GM10266 (cell line): ENCODE measurements at regions not wholly inside any gene's neighbourhood (a gene's known extent, or its start where the extent isn't known, plus 50 kb on each side); places are given as distances from the start of the nearest gene placed in this dataset.

Source experiments
- DNase-seq: peaks from one replicate; pipeline ENCODE4 v3.0.0; 2012; ENCODE audit errors: extremely low spot score
- TF ChIP-seq, protein P1 (sequence below): IDR thresholded peaks from 2 replicates; pipeline ENCODE4 v1.5.1; 2012; ENCODE audit warnings: mild to moderate bottlenecking, low read depth; ENCODE audit not compliant: control insufficient read depth, insufficient read depth; ENCODE audit errors: missing control alignments

DNA sequence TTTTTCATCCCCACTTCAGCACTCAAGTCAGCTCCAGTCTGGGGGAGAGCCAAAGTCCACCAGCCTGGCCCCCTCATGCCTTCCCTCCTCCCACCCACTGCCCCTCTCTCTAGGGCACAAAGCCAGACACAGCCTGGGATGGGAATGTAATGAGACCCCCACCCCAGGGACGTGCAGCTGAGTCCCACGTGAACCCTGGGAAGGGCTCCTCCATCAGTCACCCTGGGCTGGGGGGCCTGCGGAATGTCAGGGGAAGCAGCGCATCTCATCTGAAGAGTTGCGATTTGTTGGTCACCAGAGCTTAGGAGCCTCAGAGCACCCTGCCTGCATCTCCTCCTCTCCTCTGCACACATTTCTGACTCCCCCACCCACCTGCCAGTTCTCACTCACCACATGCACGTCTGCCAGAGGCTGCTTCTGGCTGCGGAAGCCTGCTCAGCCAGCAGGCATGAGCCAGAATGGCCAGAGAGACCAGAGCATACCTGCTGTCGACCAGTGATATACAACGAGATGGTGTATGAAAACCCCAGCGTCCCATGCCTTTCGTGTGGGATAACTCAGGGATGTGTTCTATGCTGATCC, 167.1 kb upstream of the TOP1 start:
- TF ChIP-seq, protein P1, sequence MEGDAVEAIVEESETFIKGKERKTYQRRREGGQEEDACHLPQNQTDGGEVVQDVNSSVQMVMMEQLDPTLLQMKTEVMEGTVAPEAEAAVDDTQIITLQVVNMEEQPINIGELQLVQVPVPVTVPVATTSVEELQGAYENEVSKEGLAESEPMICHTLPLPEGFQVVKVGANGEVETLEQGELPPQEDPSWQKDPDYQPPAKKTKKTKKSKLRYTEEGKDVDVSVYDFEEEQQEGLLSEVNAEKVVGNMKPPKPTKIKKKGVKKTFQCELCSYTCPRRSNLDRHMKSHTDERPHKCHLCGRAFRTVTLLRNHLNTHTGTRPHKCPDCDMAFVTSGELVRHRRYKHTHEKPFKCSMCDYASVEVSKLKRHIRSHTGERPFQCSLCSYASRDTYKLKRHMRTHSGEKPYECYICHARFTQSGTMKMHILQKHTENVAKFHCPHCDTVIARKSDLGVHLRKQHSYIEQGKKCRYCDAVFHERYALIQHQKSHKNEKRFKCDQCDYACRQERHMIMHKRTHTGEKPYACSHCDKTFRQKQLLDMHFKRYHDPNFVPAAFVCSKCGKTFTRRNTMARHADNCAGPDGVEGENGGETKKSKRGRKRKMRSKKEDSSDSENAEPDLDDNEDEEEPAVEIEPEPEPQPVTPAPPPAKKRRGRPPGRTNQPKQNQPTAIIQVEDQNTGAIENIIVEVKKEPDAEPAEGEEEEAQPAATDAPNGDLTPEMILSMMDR = no peak
- DNase-seq = no peak

DNA sequence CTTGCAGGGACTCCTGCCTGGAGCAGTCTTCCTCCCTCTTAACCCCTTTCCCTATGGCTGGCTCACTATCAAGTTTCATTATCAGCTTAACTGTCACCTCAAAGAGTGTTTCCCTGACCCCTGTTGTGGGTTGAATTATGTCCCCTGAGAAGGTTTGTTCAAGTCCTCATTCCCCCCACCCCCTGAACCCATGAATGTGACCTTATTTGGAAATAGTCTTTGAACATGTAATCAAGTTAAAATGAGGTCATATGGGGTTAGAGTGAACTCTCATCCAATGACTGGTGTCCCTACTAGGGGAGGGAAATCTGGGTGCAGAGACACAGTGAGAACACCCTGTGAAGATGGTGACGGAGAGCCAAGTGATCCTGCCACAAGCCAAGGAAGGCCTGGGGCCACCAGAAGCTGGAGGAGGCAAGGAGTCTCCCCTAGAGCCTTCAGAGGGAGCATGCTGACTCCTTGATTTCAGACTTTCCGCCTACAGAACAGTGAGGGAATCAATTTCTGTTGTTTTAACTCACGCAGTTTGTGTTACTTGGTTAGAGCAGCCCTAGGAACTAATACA, 165.2 kb upstream of the TOP1 start:
- no peak for DNase-seq
- TF ChIP-seq, protein P1 = no peak

DNA sequence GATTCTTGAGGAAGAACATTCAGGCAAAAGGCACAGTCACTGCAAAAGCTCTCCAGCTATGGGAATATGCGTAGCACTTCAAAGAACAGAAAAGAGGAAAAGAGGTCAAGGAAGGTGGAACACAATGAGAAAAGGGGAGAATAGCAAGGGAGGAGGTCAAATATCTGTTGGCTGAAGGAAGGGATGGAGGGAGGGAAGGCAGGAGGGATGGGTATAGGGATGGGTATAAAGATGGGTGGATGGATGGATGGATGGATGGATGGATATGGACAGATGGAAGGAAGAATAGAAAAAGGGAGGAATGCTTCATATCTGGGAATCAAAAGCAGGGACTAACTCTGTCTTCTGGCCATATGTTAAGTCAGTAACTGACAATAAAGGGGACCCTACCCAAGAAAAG, 164.2 kb upstream of the TOP1 start:
- TF ChIP-seq, protein P1 = no peak
- no peak for DNase-seq

DNA sequence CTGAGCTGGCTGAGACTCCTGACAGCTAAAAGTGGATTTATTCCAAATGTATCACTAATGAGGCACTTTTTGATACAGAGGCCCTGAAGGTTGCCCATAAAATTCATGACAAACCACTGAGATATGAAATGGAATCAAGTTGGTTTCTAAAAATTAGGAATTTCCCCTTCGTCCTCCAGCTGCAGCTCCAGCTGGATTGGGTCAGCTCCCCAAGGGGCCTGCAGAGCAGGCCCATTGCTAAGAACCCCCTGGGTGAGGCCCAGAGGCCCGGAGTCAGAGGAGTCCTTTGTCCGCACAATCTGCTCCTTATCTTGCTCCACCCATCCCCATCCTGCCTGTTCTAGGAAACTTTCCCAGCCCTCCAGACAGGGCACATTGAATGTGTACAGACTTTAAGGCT, 163.5 kb upstream of the TOP1 start:
- TF ChIP-seq, protein P1 = no peak
- no peak for DNase-seq

DNA sequence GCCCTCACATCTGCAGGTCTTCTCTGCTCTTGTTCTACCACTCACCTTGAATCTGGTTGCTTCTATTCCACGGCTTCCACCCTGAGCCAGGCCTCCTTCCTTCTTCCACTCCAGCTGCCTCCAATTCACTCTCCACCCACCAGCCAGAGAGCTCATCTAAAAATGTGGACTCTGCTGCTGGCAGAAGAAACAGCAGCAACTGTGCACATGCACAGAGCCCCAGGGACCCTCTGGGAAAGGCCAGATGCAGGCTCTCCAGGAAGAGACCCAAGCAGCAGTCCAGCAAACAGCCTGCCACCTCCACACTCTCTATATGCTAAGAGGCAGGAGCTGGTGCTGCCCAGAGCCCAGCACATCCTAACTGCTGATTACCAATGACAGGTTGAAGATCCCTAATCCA, 162.6 kb upstream of the TOP1 start:
- TF ChIP-seq, protein P1 = no peak
- no peak for DNase-seq

DNA sequence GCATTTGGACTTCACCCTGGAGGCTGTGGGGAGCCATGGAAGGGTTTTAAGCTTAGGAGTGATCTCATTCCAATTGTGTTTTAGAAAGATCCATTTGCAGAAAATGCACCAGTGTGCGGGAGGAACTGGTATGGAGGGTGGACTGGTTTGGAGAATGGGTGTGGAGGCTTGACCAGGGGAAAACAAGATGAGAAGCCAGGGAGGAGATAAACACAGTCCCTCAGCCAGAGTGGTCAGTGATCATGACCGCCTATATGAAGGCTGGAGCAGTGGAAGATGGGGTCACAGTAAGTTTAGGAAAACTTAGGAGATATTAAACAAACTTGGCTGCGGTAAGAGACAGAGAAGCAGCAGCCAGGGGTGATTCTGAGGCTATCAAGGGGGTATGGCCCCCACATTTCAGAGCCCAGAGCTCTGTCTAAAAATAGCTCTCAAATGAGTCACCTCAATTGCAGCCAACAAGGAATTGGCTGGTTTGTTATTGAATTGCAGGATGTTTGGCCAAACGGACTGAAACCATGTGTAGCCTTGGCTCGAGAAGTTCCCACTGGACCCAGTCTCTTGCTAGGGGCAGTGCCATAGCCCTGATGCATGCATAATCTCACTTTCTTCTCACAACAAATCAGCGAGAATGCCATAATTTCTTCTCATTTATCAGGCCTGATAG, 159.9 kb upstream of the TOP1 start:
- TF ChIP-seq, protein P1 = no peak
- DNase-seq = no peak
